SKM-1 treated with dmso at 0.1 percent for 144 hours (cell line): ENCODE measurements at regions not wholly inside any gene's neighbourhood (a gene's known extent, or its start where the extent isn't known, plus 50 kb on each side); places are given as distances from the start of the nearest gene placed in this dataset.
"Not testable (repeated sequence)": the region's sequence is repeated elsewhere in the genome, so short reads cannot be mapped to it uniquely, and the experiment has no call there.

Experiments used
- DNase-seq: peaks from one replicate; lab custom pipeline; 2025; ENCODE audit not compliant: unreplicated experiment; lab: John Stamatoyannopoulos, UW

DNA sequence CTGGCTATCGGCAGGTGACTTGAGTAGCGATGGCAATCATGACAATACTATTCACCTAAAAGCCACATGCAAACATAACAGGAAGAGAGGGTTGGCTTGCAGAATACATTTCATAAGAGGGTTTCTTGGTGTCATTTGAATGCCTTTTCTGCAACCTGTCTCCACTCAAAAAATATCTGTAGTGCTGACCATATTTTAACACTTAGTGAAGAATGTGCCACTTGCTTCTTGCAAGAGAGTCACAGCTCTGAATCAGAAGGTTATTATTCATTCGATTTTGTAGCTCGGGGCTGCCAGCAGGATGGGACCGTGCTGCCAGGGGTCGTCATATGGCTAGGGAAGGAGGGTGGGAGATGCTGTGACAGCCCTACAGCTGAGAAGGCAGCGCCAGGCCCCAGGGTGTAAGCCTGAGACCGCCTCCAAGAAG is 152.0 kb upstream of the PITRM1 start:
- no peak for DNase-seq

DNA sequence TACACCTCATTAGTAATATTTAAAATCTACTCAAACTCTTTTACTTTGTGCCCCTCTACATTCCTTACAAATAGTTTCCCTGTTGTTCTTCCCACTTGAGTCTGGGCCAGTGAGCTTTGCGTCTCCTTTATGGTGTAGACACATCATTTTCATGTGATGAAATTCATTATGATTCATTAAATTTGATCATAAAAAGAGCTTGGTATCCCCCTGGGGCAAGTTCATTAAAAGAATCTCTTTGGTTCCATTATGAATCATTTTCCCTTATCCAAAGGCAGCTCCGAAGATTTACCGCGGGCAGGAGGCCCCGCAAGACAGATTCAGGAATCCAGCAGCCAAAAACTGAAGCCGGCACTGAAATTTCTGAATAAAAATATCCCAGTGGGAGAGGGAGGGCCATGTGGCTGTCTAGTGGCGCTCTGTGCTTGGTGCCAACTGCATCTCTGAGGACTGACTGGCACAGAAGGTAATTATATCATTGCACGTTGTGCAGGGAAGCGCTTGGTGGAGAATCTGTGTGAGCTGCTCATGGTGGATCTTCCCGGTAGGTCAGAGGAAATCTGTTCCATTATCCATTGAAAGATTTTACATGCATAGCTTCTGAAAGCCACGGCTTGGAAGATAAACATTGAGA is 151.4 kb upstream of the PITRM1 start:
- DNase-seq: no peak

DNA sequence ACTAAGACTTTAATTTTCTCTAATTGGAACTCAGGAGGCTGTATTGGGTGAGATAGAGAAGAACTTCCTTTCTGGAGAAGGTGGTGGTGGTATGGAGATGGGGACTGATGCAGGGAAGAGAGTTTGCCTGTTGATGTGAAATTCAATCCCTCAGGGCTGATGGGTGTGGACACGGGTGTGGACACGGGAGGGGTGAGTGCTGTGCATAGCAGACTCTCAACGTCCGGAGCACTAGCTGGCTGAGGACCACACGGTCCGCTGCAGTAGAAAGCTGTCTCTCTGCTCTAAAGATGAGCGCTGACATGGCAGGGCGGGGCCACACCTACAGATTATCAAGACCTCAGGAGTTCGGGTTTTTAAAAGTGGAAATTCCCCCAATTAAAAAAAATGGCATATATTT is 148.5 kb upstream of the PITRM1 start:
- no peak for DNase-seq

DNA sequence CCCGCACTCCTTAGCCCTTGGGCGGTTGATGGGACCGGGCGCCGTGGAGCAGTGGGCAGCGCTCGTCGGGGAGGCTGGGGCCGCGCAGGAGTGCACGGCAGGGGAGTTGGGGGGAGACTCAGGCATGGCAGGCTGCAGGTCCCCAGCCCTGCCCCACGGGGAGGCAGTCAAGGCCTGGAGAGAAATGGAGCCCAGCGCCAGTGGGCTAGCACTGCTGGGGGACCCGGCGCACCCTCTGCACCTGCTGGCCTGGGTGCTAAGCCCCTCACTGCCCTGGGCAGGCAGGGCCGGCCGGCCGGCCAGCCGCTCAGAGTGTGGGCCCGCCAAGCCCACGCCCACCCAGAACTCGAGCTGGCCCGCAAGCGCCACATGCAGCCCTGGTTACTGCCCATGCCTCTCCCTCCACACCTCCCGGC is 147.2 kb upstream of the PITRM1 start:
- no peak for DNase-seq

DNA sequence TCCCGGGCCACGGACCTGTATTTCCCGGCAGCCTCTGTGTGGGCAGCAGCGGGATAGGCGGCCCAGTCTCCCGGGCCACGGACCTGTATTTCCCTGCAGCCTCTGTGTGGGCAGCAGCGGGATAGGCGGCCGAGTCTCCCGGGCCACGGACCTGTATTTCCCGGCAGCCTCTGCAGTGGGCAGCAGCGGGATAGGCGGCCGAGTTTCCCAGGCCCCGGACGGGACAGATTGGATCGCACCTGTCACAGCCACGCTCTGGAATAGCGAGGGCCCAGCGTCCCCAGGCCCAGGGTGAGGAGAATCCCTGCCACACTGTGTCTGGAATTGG is 145.9 kb upstream of the PITRM1 start:
- not testable (repeated sequence) for DNase-seq

DNA sequence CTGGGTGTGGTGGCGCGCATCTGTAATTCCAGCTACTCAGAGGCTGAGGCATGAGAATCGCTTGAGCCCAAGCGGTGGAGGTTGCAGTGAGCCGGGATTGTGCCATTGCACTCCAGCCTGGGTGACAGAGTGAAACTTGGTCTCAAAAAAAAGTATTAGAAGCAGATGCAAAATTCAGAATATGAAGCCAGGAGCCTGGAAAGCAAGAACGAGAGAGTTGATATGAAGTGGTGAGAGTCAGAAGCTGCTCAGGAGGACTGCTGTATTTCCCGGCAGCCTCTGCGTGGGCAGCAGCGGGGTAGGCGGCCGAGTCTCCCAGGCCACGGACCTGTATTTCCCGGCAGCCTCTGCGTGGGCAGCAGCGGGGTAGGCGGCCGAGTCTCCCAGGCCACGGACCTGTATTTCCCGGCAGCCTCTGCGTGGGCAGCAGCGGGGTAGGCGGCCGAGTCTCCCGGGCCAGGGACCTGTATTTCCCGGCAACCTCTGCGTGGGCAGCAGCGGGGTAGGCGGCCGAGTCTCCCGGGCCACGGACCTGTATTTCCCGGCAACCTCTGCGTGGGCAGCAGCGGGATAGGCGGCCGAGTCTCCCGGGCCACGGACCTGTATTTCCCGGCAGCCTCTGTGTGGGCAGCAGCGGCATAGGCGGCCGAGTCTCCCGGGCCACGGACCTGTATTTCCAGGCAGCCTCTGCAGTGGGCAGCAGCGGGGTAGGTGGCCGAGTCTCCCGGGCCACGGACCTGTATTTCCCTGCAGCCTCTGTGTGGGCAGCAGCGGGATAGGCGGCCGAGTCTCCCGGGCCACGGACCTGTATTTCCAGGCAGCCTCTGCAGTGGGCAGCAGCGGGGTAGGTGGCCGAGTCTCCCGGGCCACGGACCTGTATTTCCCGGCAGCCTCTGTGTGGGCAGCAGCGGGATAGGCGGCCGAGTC is 145.2 kb upstream of the PITRM1 start:
- not testable (repeated sequence) for DNase-seq

DNA sequence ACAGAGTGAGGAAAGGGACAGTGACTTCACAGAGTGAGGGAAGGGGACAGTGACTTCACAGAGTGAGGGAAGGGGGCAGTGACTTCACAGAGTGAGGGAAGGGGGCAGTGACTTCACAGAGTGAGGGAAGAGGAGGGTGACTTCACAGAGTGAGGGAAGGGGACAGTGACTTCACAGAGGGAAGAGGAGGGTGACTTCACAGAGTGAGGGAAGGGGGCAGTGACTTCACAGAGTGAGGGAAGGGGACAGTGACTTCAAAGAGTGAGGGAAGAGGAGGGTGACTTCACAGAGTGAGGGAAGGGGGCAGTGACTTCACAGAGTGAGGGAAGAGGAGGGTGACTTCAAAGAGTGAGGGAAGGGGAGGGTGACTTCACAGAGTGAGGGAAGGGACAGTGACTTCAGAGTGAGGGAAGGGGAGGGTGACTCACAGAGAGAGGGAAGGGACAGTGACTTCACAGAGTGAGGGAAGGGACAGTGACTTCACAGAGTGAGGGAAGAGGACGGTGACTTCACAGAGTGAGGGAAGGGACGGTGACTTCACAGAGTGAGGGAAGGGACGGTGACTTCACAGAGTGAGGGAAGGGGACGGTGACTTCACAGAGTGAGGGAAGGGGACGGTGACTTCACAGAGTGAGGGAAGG is 142.0 kb upstream of the PITRM1 start:
- not testable (repeated sequence) for DNase-seq

DNA sequence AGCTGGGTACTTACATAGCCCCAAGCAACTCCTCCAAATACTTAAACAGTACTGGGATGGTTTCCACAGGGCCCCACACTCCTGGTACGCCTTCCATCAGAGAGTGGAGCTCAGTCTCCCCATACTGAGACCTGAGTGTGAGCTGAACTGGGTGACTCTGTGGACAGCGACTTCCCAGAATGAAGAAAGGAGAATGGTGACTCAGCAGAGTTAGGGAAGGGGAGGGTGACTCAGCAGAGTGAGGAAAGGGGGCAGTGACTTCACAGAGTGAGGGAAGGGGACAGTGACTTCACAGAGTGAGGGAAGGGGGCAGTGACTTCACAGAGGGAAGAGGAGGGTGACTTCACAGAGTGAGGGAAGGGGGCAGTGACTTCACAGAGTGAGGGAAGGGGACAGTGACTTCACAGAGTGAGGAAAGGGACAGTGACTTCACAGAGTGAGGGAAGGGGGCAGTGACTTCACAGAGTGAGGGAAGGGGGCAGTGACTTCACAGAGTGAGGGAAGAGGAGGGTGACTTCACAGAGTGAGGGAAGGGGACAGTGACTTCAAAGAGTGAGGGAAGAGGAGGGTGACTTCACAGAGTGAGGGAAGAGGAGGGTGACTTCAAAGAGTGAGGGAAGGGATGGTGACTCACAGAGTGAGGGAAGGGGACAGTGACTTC is 141.3 kb upstream of the PITRM1 start:
- DNase-seq: not testable (repeated sequence)

DNA sequence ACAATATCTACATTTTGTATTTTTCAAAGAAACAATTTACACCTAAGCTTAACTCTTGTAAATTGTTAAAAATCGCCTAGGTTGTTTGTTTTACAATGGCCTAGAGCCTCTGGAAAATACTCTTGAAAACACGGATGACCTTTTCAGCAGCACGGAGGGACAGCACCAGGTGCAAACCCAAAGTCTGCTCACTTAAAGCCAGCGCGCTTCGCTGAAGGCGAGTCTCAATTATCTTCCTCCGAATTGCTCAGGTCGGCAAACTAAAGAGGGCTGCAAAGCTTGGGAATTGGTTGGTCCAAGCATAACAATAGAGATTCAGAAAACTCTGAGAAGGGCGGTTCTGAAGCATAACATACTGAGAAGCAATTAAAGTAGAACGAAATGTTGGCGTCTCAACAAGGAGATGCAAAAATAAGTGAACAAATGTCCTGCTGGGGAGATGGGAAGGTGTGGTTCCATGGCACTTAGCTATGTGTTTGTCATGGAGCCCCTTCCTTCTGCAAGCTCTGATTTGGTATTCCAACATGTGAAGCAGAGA is 139.9 kb upstream of the PITRM1 start:
- DNase-seq: no peak

DNA sequence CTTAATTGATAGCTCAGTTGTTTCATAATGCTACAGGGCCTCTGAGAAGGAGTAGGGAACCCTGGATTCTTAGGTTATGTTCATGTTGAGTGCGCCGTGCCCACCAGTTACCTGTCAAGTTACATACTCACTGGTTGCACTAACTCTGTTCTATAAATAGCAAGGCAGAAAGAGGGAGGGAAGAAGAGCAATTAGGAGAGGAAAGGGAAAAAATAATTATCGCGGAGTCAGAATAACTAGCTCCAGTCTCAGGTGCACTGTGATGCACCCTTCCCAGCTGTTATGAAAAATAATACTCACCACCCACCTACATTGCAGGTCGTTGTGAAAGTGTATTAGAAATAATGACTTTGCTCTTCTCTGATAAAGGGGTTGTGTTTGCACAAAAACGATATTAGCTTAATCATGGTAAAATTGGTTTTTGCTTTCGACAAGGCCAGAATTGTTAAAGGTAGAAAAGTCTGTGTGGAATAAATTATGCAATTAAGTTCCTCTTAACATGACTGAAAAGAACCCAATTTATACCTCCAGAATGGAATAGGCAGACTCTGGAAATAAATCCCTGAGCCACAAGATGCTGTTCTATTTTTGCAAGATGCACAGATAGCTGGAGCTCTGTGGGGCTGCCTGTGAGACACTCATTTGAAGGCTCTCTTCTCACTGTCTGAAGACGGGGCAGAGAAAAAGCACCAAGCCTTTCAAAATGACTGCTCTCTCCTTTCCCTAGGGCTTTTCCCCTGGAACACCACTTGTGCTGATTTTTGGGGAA is 137.6 kb upstream of the PITRM1 start:
- no peak for DNase-seq

DNA sequence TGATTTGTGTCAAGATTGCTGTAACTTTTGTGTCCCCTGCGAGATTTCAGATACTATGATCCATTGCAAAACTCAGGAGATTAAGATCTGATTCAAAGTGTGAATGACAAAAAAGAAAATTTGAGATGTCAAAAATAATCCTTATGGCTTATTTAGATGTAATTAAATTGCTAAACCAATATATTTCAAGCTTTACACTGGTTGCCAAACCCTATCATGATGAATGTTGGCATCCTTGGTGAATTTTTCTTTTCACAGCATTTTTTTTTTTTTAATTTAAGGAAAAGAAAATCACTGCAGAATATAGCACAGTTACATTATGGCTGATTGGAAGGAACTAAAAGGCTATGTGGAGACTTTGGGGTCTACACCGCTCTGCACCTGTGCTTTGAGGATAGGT is 133.5 kb upstream of the PITRM1 start:
- DNase-seq: no peak

DNA sequence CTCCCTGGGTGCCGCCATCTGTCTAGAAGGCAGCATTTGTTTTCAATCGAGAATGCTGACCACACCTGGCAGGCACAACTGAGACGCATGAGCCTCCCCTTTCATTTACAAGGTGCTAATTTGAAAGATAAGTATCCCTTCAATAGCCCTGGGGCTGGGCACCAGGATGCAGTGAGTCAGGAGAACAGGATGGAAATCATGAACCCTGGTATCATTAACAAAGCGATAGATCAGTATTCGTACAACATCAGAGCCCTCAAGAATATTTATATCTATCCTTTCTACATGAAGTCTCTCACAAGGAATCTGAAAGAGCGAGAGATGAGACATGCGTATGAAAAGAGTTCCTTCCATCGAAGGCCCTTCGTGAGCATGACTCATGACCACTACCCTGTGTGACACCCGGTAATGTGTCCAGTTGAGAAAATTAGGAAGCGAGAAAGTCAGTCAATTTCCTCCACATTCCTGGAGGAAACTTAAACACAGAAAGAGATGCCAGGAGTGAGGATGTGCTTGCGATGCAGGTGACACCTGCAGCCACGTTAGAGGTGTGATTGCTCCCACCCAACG is 123.1 kb upstream of the PITRM1 start:
- DNase-seq: no peak

DNA sequence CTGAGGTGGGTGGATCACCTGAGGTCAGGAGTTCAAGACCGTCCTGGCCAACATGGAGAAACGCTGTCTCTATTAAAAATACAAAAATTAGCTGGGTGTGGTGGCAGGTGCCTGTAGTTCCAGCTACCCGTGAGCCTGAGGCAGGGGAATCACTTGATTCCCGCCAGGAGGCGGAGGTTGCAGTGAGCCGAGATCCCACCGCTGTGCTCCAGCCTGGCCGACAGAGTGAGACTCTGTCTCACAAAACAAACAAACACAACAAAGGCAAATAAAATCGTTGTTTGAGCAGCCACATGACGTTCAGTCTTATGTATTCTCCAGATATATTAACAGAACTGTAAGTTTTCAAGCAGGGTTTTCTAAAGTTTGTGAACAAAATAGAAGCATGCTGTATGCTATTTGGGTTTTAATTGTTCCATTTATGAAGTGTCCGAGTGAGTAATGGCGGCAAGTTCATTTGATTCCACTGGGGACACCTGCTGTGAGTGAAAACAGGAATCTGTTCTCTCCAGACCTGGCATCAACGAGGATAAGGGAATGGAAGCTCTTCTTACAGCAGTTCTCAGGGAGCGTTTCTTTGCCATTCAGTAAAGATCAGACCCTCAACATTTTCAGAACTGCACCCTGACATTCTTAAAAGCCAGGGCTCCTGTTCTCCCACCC is 122.5 kb upstream of the PITRM1 start:
- DNase-seq: no peak

DNA sequence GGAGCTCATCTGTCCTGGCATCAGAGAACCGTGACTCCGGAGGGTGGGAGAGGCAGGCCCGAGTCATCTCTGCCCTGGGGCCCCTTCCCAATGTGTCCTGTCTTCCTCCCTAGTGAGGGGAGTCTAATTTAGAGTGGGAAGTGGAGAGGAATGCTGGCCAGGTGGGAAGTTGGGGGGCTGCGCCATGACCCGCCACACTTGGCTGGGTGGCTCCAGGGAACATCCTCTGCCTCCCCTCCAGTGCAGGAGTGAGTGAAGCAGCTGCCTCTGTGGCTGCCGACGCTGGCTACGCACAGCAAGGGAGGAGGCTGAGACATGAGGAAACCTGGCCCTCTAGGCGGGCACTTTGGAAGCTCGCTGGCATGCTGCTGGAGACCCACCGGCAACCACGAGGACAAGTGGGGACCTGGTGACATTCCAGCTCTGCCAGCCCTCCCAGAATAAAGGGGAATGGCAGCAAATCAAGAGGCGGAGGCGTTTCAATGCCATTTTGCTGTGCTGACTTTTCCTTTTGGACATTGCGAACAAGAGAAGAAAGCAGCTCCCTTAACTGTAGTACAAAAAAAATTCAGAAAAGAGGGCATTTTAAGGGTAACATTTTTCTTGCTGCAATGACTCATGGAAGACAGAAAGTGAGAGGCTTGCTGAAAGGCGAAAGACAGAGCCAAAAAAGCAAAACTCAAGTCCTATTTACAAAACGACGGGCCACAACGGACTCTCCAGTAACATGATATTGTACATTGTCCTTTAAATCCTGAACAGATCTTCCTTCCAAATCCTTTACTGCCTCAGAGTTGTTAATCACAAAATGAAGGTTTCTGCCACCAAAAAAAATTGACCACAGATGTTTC is 121.2 kb upstream of the PITRM1 start:
- DNase-seq: no peak

DNA sequence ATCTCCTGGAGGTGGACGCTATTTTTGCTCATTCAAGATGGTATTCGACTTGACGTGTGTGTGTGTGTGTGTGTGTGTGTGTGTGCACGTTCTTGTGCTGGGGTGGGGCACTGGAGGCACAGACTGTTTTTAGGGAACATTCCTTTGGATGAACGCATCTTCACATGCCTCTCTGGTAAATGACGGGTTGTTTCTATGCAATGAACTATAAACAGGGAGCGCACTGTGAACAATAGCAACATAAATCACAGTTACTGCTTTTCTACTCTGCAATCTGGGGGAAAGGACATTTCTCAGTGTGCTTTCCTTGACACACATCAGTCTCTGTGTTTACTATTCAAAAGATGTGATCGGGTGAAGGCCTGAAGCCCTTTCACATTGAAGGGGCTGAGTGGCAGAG is 120.1 kb upstream of the PITRM1 start:
- DNase-seq: no peak

DNA sequence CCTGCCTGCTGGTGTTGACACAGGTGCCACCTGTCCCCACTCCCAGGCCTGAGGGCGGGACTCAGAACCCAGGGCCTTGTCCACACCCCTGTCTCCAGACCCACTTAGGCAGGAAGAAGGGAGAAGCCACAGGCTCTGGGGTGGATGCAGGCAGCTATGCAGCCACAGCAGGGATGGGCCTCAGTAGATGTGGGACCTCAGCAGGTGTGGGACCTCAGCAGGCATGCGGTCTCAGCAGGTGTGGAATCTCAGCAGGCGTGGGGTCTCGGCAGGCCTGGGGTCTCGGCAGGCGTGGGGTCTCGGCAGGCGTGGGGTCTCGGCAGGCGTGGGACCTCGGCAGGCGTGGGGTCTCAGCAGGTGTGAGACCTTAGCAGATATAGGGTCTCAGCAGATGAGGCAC is 118.0 kb upstream of the PITRM1 start:
- no peak for DNase-seq

DNA sequence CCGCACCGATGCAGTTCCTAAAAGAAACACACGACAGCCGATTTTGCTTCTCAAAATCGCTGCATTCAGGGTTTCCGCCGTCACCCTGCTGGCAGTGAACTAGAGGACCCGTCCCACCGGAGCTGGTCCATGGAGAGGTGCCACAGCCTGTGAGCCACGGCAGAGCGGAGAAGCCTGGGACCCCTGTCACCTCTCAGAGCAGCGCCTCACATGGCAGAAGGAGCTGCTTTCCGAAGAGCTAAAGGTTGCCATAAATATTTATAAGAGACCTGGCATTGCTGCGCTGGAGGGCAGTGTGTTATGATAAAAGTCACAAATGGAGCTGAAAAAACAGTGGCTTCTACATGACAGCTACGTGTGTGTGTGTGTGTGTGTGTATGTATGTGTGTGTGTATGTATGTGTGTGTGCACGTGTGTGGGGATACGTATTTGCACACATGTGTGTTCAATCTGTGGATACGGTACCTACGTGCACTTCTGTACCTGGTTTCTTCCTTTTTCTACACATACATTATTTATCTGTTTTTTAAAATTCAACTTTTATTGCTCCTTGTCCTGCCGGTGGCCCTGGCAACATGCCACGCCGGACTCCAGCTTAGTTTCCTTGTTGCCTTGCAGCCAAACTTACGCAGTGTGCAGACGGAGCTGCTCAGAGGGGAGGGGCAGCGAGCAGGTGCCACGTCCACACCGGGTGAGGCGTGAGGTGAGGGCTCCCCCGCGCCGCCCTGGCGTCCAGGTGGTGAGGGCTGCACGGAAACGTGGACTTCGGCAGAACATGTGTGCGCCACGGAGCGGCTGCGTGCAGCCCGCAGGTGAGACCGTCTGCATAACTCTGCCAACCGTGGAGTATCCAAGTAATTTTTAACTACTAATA is 115.2 kb upstream of the PITRM1 start:
- DNase-seq: no peak

DNA sequence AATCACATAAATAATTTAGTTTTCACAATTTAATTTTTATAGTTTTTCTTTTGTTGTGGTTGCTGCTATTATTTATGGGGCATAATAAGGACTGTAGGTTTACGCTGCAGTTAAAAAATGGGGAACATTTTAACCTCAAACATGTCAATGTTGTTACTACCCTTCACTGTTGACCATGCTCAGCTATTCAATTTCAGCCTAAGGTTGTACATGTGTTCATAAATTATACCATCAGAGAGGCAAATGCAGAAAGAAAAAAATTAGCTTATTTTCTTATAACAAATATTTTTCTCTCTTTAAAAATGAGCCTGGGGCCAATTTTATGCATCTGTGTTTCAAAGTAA is 110.1 kb upstream of the PITRM1 start:
- no peak for DNase-seq
